ENCODE measurements at regions not wholly inside any gene's neighbourhood (a gene's known extent, or its start where the extent isn't known, plus 50 kb on each side); places are given as distances from the start of the nearest gene placed in this dataset.

GRCh38 chr5:174419540-174420132 is 304.7 kb upstream of the MSX2 start:
- no peak overlapping the region for H3K27ac ChIP-seq (ENCODE audit: low read depth in 1 of 2, low read length in 1 of 2)
- no peak overlapping the region for H3K4me3 ChIP-seq
- peaks cover 0 to 8% (median 0%) of the 10 kb centered on the region in 5 donors for H3K4me1 ChIP-seq (ENCODE audit: control insufficient read depth in 5 of 5, insufficient read depth in 5 of 5, low read length in 5 of 5)
- WGBS, 2 donors: 16 to 17% methylated on average over 17 of the region's 17 CpGs
- H3K9ac ChIP-seq (ENCODE audit: insufficient read depth in 1 of 2, low read length in 2 of 2): no peak overlapping the region
- H3K9me3 ChIP-seq (ENCODE audit: control insufficient read depth in 4 of 4, insufficient read depth in 3 of 4, low read length in 3 of 4): peaks cover 0 to 4% (median 0%) of the 10 kb centered on the region in 4 donors
- ATAC-seq (ENCODE audit: insufficient read depth, low FRiP score) (peak; percentile 85), DNase-seq (peak; percentile 94 to 97 (median 95))
- H3K27me3 ChIP-seq (ENCODE audit: control insufficient read depth in 3 of 3, insufficient read depth in 3 of 3, low read length in 2 of 3): peaks cover 0 to 2% (median 2%) of the 10 kb centered on the region in 3 donors
- H3K36me3 ChIP-seq (ENCODE audit: control insufficient read depth in 4 of 4, insufficient read depth in 4 of 4, low read length in 4 of 4): no peaks in the 10 kb centered on the region
- peak; percentile 60 for TF ChIP-seq CTCF (IDR thresholded peaks at IDR 0.05; ENCODE audit: control extremely low read depth, extremely low read depth)

- Histone ChIP-seq H3K4me3 (no peak overlapping the region), H3K9me3 (ENCODE audit: control insufficient read depth in 4 of 4, insufficient read depth in 3 of 4, low read length in 3 of 4) (peaks cover 0 to 4% (median 0%) of the 10 kb centered on the region in 4 donors), H3K4me1 (ENCODE audit: control insufficient read depth in 5 of 5, insufficient read depth in 5 of 5, low read length in 5 of 5) (peaks cover 0 to 10% (median 0%) of the 10 kb centered on the region in 5 donors), H3K27ac (ENCODE audit: low read depth in 1 of 2, low read length in 1 of 2) (no peak overlapping the region), H3K9ac (ENCODE audit: insufficient read depth in 1 of 2, low read length in 2 of 2) (no peak overlapping the region), H3K27me3 (ENCODE audit: control insufficient read depth in 3 of 3, insufficient read depth in 3 of 3, low read length in 2 of 3) (peaks cover 0 to 2% (median 2%) of the 10 kb centered on the region in 3 donors), H3K36me3 (ENCODE audit: control insufficient read depth in 4 of 4, insufficient read depth in 4 of 4, low read length in 4 of 4) (no peaks in the 10 kb centered on the region)
- TF ChIP-seq CTCF (IDR thresholded peaks at IDR 0.05; ENCODE audit: control extremely low read depth, extremely low read depth): no peak
- DNase-seq (peak in 1 of 3 donors; percentile 29), ATAC-seq (ENCODE audit: insufficient read depth, low FRiP score) (no peak)
- 8 to 21% methylated on average over 1 of the region's 1 CpG for WGBS, 2 donors
These were observed 303.6 kb upstream of the MSX2 start for GRCh38 chr5:174420651-174421407.

- no peak for TF ChIP-seq CTCF (IDR thresholded peaks at IDR 0.05; ENCODE audit: control extremely low read depth, extremely low read depth)
These were observed 303.0 kb upstream of the MSX2 start for GRCh38 chr5:174421408-174421805.

More at GRCh38 chr5:174421408-174421805, 303.0 kb upstream of the MSX2 start:
- Histone ChIP-seq H3K4me3 (no peak overlapping the region), H3K27me3 (ENCODE audit: control insufficient read depth in 3 of 3, insufficient read depth in 3 of 3, low read length in 2 of 3) (peaks cover 0 to 2% (median 0%) of the 10 kb centered on the region in 3 donors), H3K9me3 (ENCODE audit: control insufficient read depth in 4 of 4, insufficient read depth in 3 of 4, low read length in 3 of 4) (peaks cover 0 to 4% (median 0%) of the 10 kb centered on the region in 4 donors), H3K4me1 (ENCODE audit: control insufficient read depth in 5 of 5, insufficient read depth in 5 of 5, low read length in 5 of 5) (peaks cover 0 to 13% (median 0%) of the 10 kb centered on the region in 5 donors), H3K9ac (ENCODE audit: insufficient read depth in 1 of 2, low read length in 2 of 2) (no peak overlapping the region), H3K27ac (ENCODE audit: low read depth in 1 of 2, low read length in 1 of 2) (no peak overlapping the region), H3K36me3 (ENCODE audit: control insufficient read depth in 4 of 4, insufficient read depth in 4 of 4, low read length in 4 of 4) (no peaks in the 10 kb centered on the region)
- ATAC-seq (ENCODE audit: insufficient read depth, low FRiP score) (no peak), DNase-seq (no peak)
- WGBS, 2 donors: 72% methylated on average over 7 of the region's 7 CpGs
